ENCODE measurements at regions not wholly inside any gene's neighbourhood (a gene's known extent, or its start where the extent isn't known, plus 50 kb on each side); places are given as distances from the start of the nearest gene placed in this dataset.

DNA sequence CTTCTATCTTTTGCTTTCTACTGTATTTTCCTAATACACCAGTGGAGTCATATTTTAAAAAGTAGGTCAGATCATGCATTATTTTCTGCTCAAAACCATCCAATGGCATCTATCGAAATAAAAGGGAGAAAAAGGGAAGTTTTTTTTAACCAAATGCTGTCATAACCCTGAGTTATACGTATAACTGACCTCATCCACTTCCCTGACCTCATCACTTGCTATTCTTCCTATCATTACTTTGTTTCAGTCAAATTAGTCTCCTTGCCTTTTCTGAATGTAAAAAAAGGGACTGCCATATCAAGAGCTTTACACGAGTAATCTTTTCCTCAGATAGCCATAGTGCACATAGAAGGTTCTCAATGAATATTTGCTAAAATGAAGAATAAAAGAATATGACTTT, 1383.6 kb downstream of the ZPLD1 start:
- no peak for DNase-seq (ENCODE audit: low read depth, low spot score)

DNA sequence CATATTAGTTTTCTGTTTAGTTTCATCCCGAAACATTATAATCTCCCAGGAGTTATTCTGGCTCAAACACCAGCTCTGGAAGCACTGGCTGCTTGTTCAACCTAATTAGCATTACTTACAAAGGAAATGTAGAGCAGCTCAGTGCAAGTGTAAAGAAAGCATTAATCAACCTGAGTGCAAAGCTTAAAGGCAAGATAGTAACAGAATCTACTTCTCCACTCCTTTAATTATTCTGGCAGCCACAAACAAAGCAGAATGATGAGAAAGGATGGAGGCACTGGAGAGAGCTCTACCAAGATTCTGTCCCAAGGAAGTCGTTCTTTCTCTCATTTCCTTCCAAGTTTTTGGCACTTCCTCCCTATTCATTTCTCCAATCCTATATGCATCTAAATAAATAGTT, 1384.0 kb downstream of the ZPLD1 start:
- TF ChIP-seq ZNF274 (IDR thresholded peaks at IDR 0.05; ENCODE audit: low read depth, low read length) (no peak), YY1 (IDR thresholded peaks at IDR 0.05; ENCODE audit: insufficient read depth, insufficient read length) (no peak), SUZ12 (IDR thresholded peaks at IDR 0.05; ENCODE audit: extremely low read depth, insufficient read depth, insufficient read length) (no peak)
- H3K36me3 ChIP-seq (ENCODE audit: insufficient read depth, insufficient read length, low read length), result no peaks in the 10 kb centered on the region
- H3K4me3 ChIP-seq (ENCODE audit: insufficient read length, low read depth), result no peak overlapping the region
- no peaks in the 10 kb centered on the region for H3K27me3 ChIP-seq (ENCODE audit: insufficient read depth, insufficient read length)
- H3K9me3 ChIP-seq (ENCODE audit: insufficient read depth, low read length), result no peaks in the 10 kb centered on the region
- DNase-seq (ENCODE audit: low read depth, low spot score), result peak; percentile 20
- no peak overlapping the region for H3K9ac ChIP-seq (ENCODE audit: insufficient read length, low read depth)
- H3K4me1 ChIP-seq (ENCODE audit: insufficient read depth, insufficient read length), result no peaks in the 10 kb centered on the region

More for the DNA sequence above, 1383.6 kb downstream of the ZPLD1 start:
- no peaks in the 10 kb centered on the region for H3K36me3 ChIP-seq (ENCODE audit: insufficient read depth, insufficient read length, low read length)
- no peaks in the 10 kb centered on the region for H3K4me1 ChIP-seq (ENCODE audit: insufficient read depth, insufficient read length)
- no peak for TF ChIP-seq ZNF274 (IDR thresholded peaks at IDR 0.05; ENCODE audit: low read depth, low read length)
- no peak for TF ChIP-seq YY1 (IDR thresholded peaks at IDR 0.05; ENCODE audit: insufficient read depth, insufficient read length)
- no peaks in the 10 kb centered on the region for H3K9me3 ChIP-seq (ENCODE audit: insufficient read depth, low read length)
- no peak overlapping the region for H3K9ac ChIP-seq (ENCODE audit: insufficient read length, low read depth)
- H3K4me3 ChIP-seq (ENCODE audit: insufficient read length, low read depth), result no peak overlapping the region
- H3K27me3 ChIP-seq (ENCODE audit: insufficient read depth, insufficient read length), result no peaks in the 10 kb centered on the region

DNA sequence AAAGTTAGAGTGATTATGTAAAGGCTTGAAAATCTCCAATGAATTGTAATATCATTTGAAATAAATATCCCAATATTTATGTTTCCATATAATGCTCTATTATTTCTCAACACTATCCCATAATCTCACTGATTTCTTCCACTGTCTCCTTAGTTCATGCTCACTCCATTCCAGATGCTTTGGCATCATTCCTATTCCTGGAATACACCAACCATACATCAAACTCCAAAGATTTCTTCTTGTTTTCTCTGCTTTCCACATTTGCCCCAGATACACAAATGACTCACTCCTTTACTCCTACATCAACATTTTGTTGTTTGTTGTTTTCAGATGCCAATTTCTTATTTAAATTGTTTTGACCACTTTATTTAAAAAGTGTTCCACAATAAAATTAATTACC, 1390.8 kb downstream of the ZPLD1 start:
- H3K36me3 ChIP-seq (ENCODE audit: insufficient read depth, insufficient read length, low read length), result no peaks in the 10 kb centered on the region
- no peaks in the 10 kb centered on the region for H3K4me1 ChIP-seq (ENCODE audit: insufficient read depth, insufficient read length)
- H3K9me3 ChIP-seq (ENCODE audit: insufficient read depth, low read length), result no peaks in the 10 kb centered on the region
- H3K4me3 ChIP-seq (ENCODE audit: insufficient read length, low read depth), result no peak overlapping the region
- TF ChIP-seq ZNF274 (IDR thresholded peaks at IDR 0.05; ENCODE audit: low read depth, low read length) (no peak), YY1 (IDR thresholded peaks at IDR 0.05; ENCODE audit: insufficient read depth, insufficient read length) (no peak), SUZ12 (IDR thresholded peaks at IDR 0.05; ENCODE audit: extremely low read depth, insufficient read depth, insufficient read length) (no peak)
- DNase-seq (ENCODE audit: low read depth, low spot score), result no peak
- no peak overlapping the region for H3K9ac ChIP-seq (ENCODE audit: insufficient read length, low read depth)
- H3K27me3 ChIP-seq (ENCODE audit: insufficient read depth, insufficient read length), result no peaks in the 10 kb centered on the region

DNA sequence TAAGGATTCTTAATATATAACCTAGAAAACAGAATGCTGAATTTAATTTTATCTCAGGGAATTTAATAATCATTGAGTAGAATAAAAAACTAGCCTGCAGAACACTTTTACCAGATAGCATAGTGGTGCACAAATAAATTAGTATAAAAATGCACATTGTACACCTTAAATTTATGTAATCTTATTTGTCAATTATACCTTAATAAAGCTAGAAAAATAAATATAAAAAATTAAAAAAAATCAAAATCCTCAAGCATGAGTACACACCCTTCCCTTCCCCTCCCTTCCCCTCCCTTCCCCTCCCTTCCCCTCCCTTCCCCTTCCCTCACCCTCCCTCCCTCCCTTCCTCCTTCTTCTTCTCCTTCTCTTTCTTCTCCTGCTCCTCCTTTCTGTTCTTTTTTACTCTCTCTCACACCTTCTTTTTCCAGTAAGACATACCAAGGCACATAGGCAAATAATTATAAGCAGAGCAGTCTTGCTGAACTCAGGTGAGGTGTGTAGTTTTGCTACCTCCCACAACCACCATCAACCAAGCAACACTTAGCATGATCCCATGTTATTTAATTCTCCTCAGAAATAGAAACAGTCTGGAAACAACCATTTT, 1395.0 kb downstream of the ZPLD1 start:
- Histone ChIP-seq H3K36me3 (ENCODE audit: insufficient read depth, insufficient read length, low read length) (no peaks in the 10 kb centered on the region), H3K4me3 (ENCODE audit: insufficient read length, low read depth) (no peak overlapping the region), H3K9ac (ENCODE audit: insufficient read length, low read depth) (no peak overlapping the region), H3K27me3 (ENCODE audit: insufficient read depth, insufficient read length) (no peaks in the 10 kb centered on the region), H3K4me1 (ENCODE audit: insufficient read depth, insufficient read length) (no peaks in the 10 kb centered on the region), H3K9me3 (ENCODE audit: insufficient read depth, low read length) (no peaks in the 10 kb centered on the region)
- TF ChIP-seq SUZ12 (IDR thresholded peaks at IDR 0.05; ENCODE audit: extremely low read depth, insufficient read depth, insufficient read length), result no peak
- no peak for TF ChIP-seq ZNF274 (IDR thresholded peaks at IDR 0.05; ENCODE audit: low read depth, low read length)
- TF ChIP-seq YY1 (IDR thresholded peaks at IDR 0.05; ENCODE audit: insufficient read depth, insufficient read length), result no peak
- no peak for DNase-seq (ENCODE audit: low read depth, low spot score)

DNA sequence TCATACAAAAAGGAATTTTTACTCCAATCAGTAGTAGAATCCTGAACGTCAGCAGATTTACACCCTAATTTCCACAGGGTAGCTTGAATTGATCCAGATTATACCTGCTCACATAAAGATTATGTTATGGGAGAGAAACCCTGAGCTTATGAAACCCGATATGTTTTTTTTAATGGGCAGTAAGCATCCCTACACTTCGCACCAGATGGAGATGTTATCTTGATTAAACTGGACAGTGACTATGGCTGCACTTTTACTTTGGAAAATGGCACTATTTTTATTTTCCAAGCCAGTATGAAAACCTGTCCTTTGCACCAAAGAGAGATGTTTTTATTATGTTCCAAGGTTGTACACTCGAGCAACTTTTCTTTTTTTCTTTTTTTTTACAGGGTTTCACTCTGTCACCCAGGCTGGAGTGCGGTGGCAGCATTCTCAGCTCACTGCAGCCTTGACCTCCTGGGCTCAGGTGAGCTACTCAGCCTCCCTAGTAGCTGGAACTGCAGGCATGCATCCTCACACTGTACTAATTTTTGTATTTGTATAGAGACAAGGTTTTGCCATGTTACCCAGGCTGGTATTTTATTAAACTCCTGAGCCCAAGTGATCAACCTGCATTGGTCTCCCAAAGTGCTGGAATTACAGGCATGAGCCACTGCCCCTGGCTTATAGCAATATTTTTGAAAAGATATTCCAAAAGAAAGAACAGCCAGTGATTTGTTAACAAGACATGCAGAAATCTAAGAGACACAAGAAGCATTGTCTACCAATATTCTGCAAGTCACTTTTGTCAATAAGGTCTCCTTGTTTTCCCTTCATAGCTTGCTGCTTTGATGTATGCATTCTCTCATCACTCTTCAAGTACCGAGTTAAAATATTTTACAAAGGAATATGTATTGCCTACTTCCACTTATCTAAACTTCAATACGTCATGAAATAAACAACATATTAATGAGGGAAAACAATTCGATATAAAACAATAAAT, 1412.6 kb downstream of the ZPLD1 start:
- Histone ChIP-seq H3K4me3 (ENCODE audit: insufficient read length, low read depth) (no peak overlapping the region), H3K36me3 (ENCODE audit: insufficient read depth, insufficient read length, low read length) (no peaks in the 10 kb centered on the region), H3K27me3 (ENCODE audit: insufficient read depth, insufficient read length) (no peaks in the 10 kb centered on the region), H3K9ac (ENCODE audit: insufficient read length, low read depth) (no peak overlapping the region), H3K4me1 (ENCODE audit: insufficient read depth, insufficient read length) (no peaks in the 10 kb centered on the region), H3K9me3 (ENCODE audit: insufficient read depth, low read length) (no peaks in the 10 kb centered on the region)
- no peak for DNase-seq (ENCODE audit: low read depth, low spot score)
- TF ChIP-seq YY1 (IDR thresholded peaks at IDR 0.05; ENCODE audit: insufficient read depth, insufficient read length) (no peak), ZNF274 (IDR thresholded peaks at IDR 0.05; ENCODE audit: low read depth, low read length) (no peak), SUZ12 (IDR thresholded peaks at IDR 0.05; ENCODE audit: extremely low read depth, insufficient read depth, insufficient read length) (no peak)

DNA sequence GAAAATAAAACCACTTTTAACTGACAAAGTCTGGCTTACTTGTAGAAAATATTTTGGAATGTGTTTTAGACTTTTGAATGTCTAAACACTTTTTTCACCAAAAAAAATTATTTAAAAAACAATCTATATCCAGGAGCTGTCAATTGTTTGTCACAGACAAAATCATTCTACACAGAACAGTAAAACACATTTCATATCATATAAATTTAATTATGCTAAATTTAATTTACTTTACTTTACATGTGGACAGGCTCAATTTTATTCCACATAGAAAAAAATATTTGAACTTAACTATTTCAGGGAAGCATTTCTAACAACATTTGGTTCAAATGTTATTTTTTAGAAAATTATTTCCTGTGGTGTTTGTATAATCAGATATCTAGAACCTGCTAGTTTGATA, 1417.0 kb downstream of the ZPLD1 start:
- TF ChIP-seq YY1 (IDR thresholded peaks at IDR 0.05; ENCODE audit: insufficient read depth, insufficient read length), result no peak
- TF ChIP-seq ZNF274 (IDR thresholded peaks at IDR 0.05; ENCODE audit: low read depth, low read length), result no peak
- TF ChIP-seq SUZ12 (IDR thresholded peaks at IDR 0.05; ENCODE audit: extremely low read depth, insufficient read depth, insufficient read length), result no peak
- no peak for DNase-seq (ENCODE audit: low read depth, low spot score)
- H3K36me3 ChIP-seq (ENCODE audit: insufficient read depth, insufficient read length, low read length), result no peaks in the 10 kb centered on the region
- no peak overlapping the region for H3K4me3 ChIP-seq (ENCODE audit: insufficient read length, low read depth)
- H3K4me1 ChIP-seq (ENCODE audit: insufficient read depth, insufficient read length), result no peaks in the 10 kb centered on the region
- no peaks in the 10 kb centered on the region for H3K9me3 ChIP-seq (ENCODE audit: insufficient read depth, low read length)
- H3K9ac ChIP-seq (ENCODE audit: insufficient read length, low read depth), result no peak overlapping the region
- no peaks in the 10 kb centered on the region for H3K27me3 ChIP-seq (ENCODE audit: insufficient read depth, insufficient read length)

DNA sequence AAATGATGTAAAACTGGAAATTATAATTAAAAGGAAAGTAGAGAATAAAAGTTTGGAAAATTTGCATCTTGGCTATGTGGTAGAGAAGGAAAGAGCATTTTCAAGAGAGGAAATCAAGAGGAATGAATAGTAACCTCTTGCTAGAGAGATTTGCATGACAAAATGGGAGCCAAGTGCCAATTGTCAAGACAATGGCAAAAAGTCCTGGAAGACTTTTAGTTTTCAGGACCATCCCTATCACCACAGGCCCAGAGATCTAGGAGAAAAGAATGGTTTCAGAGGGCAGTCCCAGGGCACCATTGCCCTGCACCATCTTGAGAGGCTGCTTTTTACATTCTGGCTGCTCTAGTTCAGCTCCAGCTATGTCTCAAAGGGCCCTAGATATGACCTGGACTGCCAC, 1427.6 kb downstream of the ZPLD1 start:
- peak; percentile 44 for DNase-seq (ENCODE audit: low read depth, low spot score)
- TF ChIP-seq YY1 (IDR thresholded peaks at IDR 0.05; ENCODE audit: insufficient read depth, insufficient read length), result no peak
- no peak for TF ChIP-seq ZNF274 (IDR thresholded peaks at IDR 0.05; ENCODE audit: low read depth, low read length)
- no peak for TF ChIP-seq SUZ12 (IDR thresholded peaks at IDR 0.05; ENCODE audit: extremely low read depth, insufficient read depth, insufficient read length)
- Histone ChIP-seq H3K36me3 (ENCODE audit: insufficient read depth, insufficient read length, low read length) (no peaks in the 10 kb centered on the region), H3K4me3 (ENCODE audit: insufficient read length, low read depth) (no peak overlapping the region), H3K9me3 (ENCODE audit: insufficient read depth, low read length) (peaks cover 18% of the 10 kb centered on the region; the same call in 1 of the 2 replicates), H3K27me3 (ENCODE audit: insufficient read depth, insufficient read length) (no peaks in the 10 kb centered on the region), H3K9ac (ENCODE audit: insufficient read length, low read depth) (no peak overlapping the region), H3K4me1 (ENCODE audit: insufficient read depth, insufficient read length) (no peaks in the 10 kb centered on the region)
